ENCODE measurements at regions not wholly inside any gene's neighbourhood (a gene's known extent, or its start where the extent isn't known, plus 50 kb on each side); places are given as distances from the start of the nearest gene placed in this dataset.

GRCh38 chr2:222071911-222072310 lies 226.9 kb downstream of the PAX3 start:
- Histone ChIP-seq H2BK120ac (ENCODE audit: low read depth, low read length) (no peak overlapping the region), H2BK5ac (ENCODE audit: low read depth, low read length, poor library complexity, severe bottlenecking) (no peak overlapping the region), H2AFZ (replicated peaks; ENCODE audit: low read length, poor library complexity) (no peak overlapping the region), H3K4ac (ENCODE audit: low read depth, low read length) (no peak overlapping the region), H3K18ac (ENCODE audit: low read depth, low read length) (no peak overlapping the region), H3K79me1 (ENCODE audit: low read depth in 1 of 2, low read length in 2 of 2) (no peaks in the 10 kb centered on the region), H3K23ac (ENCODE audit: low read depth, low read length) (no peak overlapping the region), H3K56ac (ENCODE audit: extremely low read depth, insufficient read depth, low read length) (no peak overlapping the region), H3K27ac (ENCODE audit: insufficient read depth, low read length) (no peak overlapping the region), H3K27me3 (ENCODE audit: control insufficient read depth, insufficient read depth, low read length) (no peaks in the 10 kb centered on the region), H3K9ac (ENCODE audit: low read depth, low read length) (no peak overlapping the region), H4K91ac (ENCODE audit: insufficient read depth, low read depth, low read length) (no peak overlapping the region), H3K9me1 (ENCODE audit: insufficient read depth, low read length) (no peaks in the 10 kb centered on the region), H3K9me3 (ENCODE audit: control insufficient read depth, insufficient read depth, low read length) (no peaks in the 10 kb centered on the region), H3K4me2 (ENCODE audit: low read depth, low read length) (no peak overlapping the region), H3K4me3 (ENCODE audit: insufficient read depth, low read depth, low read length) (no peak overlapping the region), H4K8ac (ENCODE audit: low read depth in 2 of 2, low read length in 2 of 2) (no peak overlapping the region), H2BK20ac (ENCODE audit: low read depth, low read length) (no peak overlapping the region), H2AK9ac (replicated peaks; ENCODE audit: low read depth, low read length, poor library complexity) (no peak overlapping the region), H3K36me3 (ENCODE audit: control insufficient read depth, insufficient read depth, low read length) (no peaks in the 10 kb centered on the region), H4K20me1 (ENCODE audit: insufficient read depth, low read length) (no peaks in the 10 kb centered on the region), H2AK5ac (ENCODE audit: low read depth, low read length) (no peak overlapping the region), H3K14ac (replicated peaks; ENCODE audit: low read depth, low read length) (no peak overlapping the region), H4K5ac (ENCODE audit: low read depth, low read length) (no peak overlapping the region), H3K4me1 (ENCODE audit: control insufficient read depth, insufficient read depth, low read length) (no peaks in the 10 kb centered on the region), H2BK15ac (ENCODE audit: low read depth, low read length) (no peak overlapping the region)
- no TSS peak for BruUV-seq (replicated peaks)
- ATAC-seq (ENCODE audit: low read depth) (no peak), DNase-seq (no peak)
- TF ChIP-seq RFX5 (IDR thresholded peaks at IDR 0.05; ENCODE audit: low read depth, low read length) (no peak), RAD21 (IDR thresholded peaks at IDR 0.05; ENCODE audit: low read length) (no peak), POLR2A (IDR thresholded peaks at IDR 0.05; ENCODE audit: low read depth, low read length) (no peak), RCOR1 (IDR thresholded peaks at IDR 0.05; ENCODE audit: insufficient replicate concordance, low read length) (no peak), CTCF (conservative IDR thresholded peaks at IDR 0.05; ENCODE audit: low read depth, low read length) (no peak), NFE2L2 (IDR thresholded peaks at IDR 0.05; ENCODE audit: low read depth, low read length) (no peak), FOS (IDR thresholded peaks at IDR 0.05; ENCODE audit: low read depth, low read length) (no peak), MXI1 (IDR thresholded peaks at IDR 0.05; ENCODE audit: borderline replicate concordance, low read depth, low read length) (no peak), ELK1 (IDR thresholded peaks at IDR 0.05; ENCODE audit: borderline replicate concordance, low read depth, low read length) (no peak), CHD1 (IDR thresholded peaks at IDR 0.05; ENCODE audit: low read depth, low read length) (no peak), SMC3 (IDR thresholded peaks at IDR 0.05; ENCODE audit: low read depth, low read length) (no peak), CEBPB (IDR thresholded peaks at IDR 0.05; ENCODE audit: low read depth, low read length) (no peak), MAZ (IDR thresholded peaks at IDR 0.05; ENCODE audit: borderline replicate concordance, low read depth, low read length) (no peak)
- POLR2A ChIA-PET (ENCODE audit: unreplicated experiment) = no interaction called here
- dilution Hi-C loops (cut with HindIII; ENCODE audit: low sequenced_read_pairs, unreplicated experiment) = no loop called here
- intact Hi-C loops (cut with micrococcal nuclease) = no loop called here
- CTCF ChIA-PET = no interaction called here
- WGBS, 2 experiments (ENCODE audit: extremely low coverage in 2 of 2, insufficient read length in 1 of 2) = no CpG with 5 or more reads among the region's 2 CpGs
- in situ Hi-C loops (cut with MboI; ENCODE audit: low sequenced_read_pairs) = loop anchor here (25.0 kb wide), 1 partner anchor 515 kb away; no protein-coding TSS in a partner anchor
